PC-3 (cell line): ENCODE measurements at regions not wholly inside any gene's neighbourhood (a gene's known extent, or its start where the extent isn't known, plus 50 kb on each side); places are given as distances from the start of the nearest gene placed in this dataset.

Source experiments
- EZH2 ChIP-seq: fragments of 300-600 bp; sonication (generic); IDR thresholded peaks from one replicate; pipeline ENCODE4 v1.6.1; 2017; ENCODE audit warnings: antibody characterized with exemption, mild to moderate bottlenecking, low read length; ENCODE audit not compliant: unreplicated experiment
- EZH2phosphoT487 ChIP-seq: fragments of 300-600 bp; sonication (generic); IDR thresholded peaks from 2 replicates; pipeline ENCODE4 v1.6.1; 2018; ENCODE audit warnings: mild to moderate bottlenecking, antibody characterized with exemption, low read length, borderline replicate concordance
- TF ChIP-seq, protein P1 (sequence below): fragments of 300-600 bp; sonication (generic); conservative IDR thresholded peaks from 2 replicates; pipeline ENCODE4 v1.5.1; 2017; ENCODE audit warnings: antibody characterized with exemption, low read depth, mild to moderate bottlenecking, low read length

GRCh38 chr2:185567940-185568339 is 170.7 kb upstream of the FSIP2 start:
- TF ChIP-seq, protein P1, sequence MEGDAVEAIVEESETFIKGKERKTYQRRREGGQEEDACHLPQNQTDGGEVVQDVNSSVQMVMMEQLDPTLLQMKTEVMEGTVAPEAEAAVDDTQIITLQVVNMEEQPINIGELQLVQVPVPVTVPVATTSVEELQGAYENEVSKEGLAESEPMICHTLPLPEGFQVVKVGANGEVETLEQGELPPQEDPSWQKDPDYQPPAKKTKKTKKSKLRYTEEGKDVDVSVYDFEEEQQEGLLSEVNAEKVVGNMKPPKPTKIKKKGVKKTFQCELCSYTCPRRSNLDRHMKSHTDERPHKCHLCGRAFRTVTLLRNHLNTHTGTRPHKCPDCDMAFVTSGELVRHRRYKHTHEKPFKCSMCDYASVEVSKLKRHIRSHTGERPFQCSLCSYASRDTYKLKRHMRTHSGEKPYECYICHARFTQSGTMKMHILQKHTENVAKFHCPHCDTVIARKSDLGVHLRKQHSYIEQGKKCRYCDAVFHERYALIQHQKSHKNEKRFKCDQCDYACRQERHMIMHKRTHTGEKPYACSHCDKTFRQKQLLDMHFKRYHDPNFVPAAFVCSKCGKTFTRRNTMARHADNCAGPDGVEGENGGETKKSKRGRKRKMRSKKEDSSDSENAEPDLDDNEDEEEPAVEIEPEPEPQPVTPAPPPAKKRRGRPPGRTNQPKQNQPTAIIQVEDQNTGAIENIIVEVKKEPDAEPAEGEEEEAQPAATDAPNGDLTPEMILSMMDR: no peak
- TF ChIP-seq EZH2 (no peak), EZH2phosphoT487 (no peak)
